GM12878 (cell line): ENCODE measurements at regions not wholly inside any gene's neighbourhood (a gene's known extent, or its start where the extent isn't known, plus 50 kb on each side); places are given as distances from the start of the nearest gene placed in this dataset.

Experiments
- ATAC-seq: fragments of 200-7000 bp; cut with Tn5 transposase; 3 replicates; pipeline ENCODE4 v1.9.1; 2020; ENCODE audit warnings: mild to moderate bottlenecking, moderate library complexity
- BruUV-seq: library from RNA; stranded (reverse); fragments of 400-500 nt; replicated peaks from 2 replicates; lab custom pipeline; 2021; lab: Mats Ljungman, UMichigan
- CTCF ChIA-PET: fragments of 300-600 bp; sonication (Branson Sonifier 250); formaldehyde crosslinking; extraction: SDS; loops from one replicate; lab custom pipeline; 2021; ENCODE audit warnings: inconsistent platforms; lab: Yijun Ruan, JAX
- POLR2A ChIA-PET: fragments of 350-600 bp; formaldehyde crosslinking; extraction: SDS; loops from one replicate; lab custom pipeline; 2021; ENCODE audit warnings: inconsistent platforms; lab: Charles Lee
- RAD21 ChIA-PET: fragments of 300-600 bp; sonication (Branson Sonifier 250); formaldehyde crosslinking; loops from one replicate; lab custom pipeline; 2023; ENCODE audit warnings: antibody characterized with exemption; ENCODE audit not compliant: unreplicated experiment; lab: Charles Lee
- SMC1A ChIA-PET: fragments of 300-600 bp; sonication (Branson Sonifier 250); formaldehyde crosslinking; loops from one replicate; lab custom pipeline; 2023; ENCODE audit not compliant: unreplicated experiment, uncharacterized antibody; lab: Charles Lee
- DNase-seq: peaks from one replicate; pipeline ENCODE4 v3.0.0-alpha.2; 2011; ENCODE audit warnings: low read depth, low spot score
- FAIRE-seq: peaks from 3 replicates; lab custom pipeline; 2011; peaks lifted over from hg19 to GRCh38; lab: Jason Lieb, UNC
- H2AFZ ChIP-seq: 2 replicates; pipeline ENCODE4 v1.6.0; 2011; ENCODE audit warnings: low read depth, low read length, control low read depth; ENCODE audit not compliant: control insufficient read depth
- H3K27ac ChIP-seq: 2 replicates; pipeline ENCODE4 v1.5.1; 2011; ENCODE audit warnings: control low read depth; ENCODE audit not compliant: control insufficient read depth, insufficient read depth
- H3K27me3 ChIP-seq, 2 experiments: replicated peaks in 1 of 2; 2 replicates each; pipeline versions ENCODE4 v1.6.0 to v1.6.1; 2011; ENCODE audit warnings: low read length in 1 of 2; ENCODE audit not compliant: control insufficient read depth in 2 of 2, insufficient read depth in 2 of 2
- H3K36me3 ChIP-seq, 2 experiments: 2 replicates each; pipeline ENCODE4 v1.5.1; 2011; ENCODE audit warnings: low read length in 1 of 2; ENCODE audit not compliant: control insufficient read depth in 2 of 2, insufficient read depth in 2 of 2
- H3K4me1 ChIP-seq: 2 replicates; pipeline ENCODE4 v1.6.1; 2011; ENCODE audit warnings: mild to moderate bottlenecking, low read length, moderate library complexity, mixed read lengths; ENCODE audit not compliant: control insufficient read depth, insufficient read depth
- H3K4me2 ChIP-seq: 2 replicates; pipeline ENCODE4 v1.6.0; 2011; ENCODE audit warnings: control low read depth; ENCODE audit not compliant: control insufficient read depth, insufficient read depth
- H3K4me3 ChIP-seq: fragments of 200-600 bp; sonication (generic); 2 replicates; pipeline ENCODE4 v1.5.1; 2016
- H3K79me2 ChIP-seq: 2 replicates; pipeline ENCODE4 v1.6.0; 2011; ENCODE audit warnings: low read length; ENCODE audit not compliant: control insufficient read depth, insufficient read depth
- H3K9ac ChIP-seq: 2 replicates; pipeline ENCODE4 v1.8.0; 2011; ENCODE audit warnings: low read length, control low read depth, mixed read lengths; ENCODE audit not compliant: control insufficient read depth, insufficient read depth
- H3K9me3 ChIP-seq: replicated peaks from 3 replicates; pipeline ENCODE4 v1.5.1; 2011; ENCODE audit warnings: mild to moderate bottlenecking, low read length; ENCODE audit not compliant: control insufficient read depth, insufficient read depth
- H4K20me1 ChIP-seq: 2 replicates; pipeline ENCODE4 v1.6.0; 2011; ENCODE audit not compliant: control insufficient read depth, insufficient read depth
- DPF2 ChIP-seq: fragments of 450-650 bp; IDR thresholded peaks from 2 replicates; pipeline ENCODE4 v1.6.1; 2017; ENCODE audit warnings: mild to moderate bottlenecking
- JUND ChIP-seq: IDR thresholded peaks from 2 replicates; pipeline ENCODE4 v1.6.1; 2012; ENCODE audit warnings: low read depth, mild to moderate bottlenecking, low read length, improper control_type of control experiment, moderate library complexity
- NFIC ChIP-seq: IDR thresholded peaks from 2 replicates; pipeline ENCODE4 v1.6.1; 2012; ENCODE audit warnings: low read depth, mild to moderate bottlenecking, inconsistent platforms, low read length, moderate library complexity
- POU2F2 ChIP-seq: IDR thresholded peaks from 3 replicates; pipeline ENCODE4 v1.6.1; 2011; ENCODE audit warnings: low read depth, mild to moderate bottlenecking, low read length, borderline replicate concordance
- RUNX3 ChIP-seq: IDR thresholded peaks from 2 replicates; pipeline ENCODE4 v1.6.1; 2012; ENCODE audit warnings: low read length, inconsistent platforms
- SMAD1 ChIP-seq: fragments of 450-650 bp; IDR thresholded peaks from 2 replicates; pipeline ENCODE4 v1.6.1; 2018; ENCODE audit warnings: mild to moderate bottlenecking, low read depth; ENCODE audit not compliant: partially characterized antibody
- WGBS: methylation state at CpG from one replicate; pipeline ENCODE4 v1.1.6; 2016; ENCODE audit warnings: low lambda C conversion rate; ENCODE audit not compliant: insufficient replicate concordance, insufficient coverage; ENCODE audit errors: missing lambda C conversion rate; 5-methylcytosine and 5-hydroxymethylcytosine counted together
- in situ Hi-C: fragments of 300-500 bp; cut with MboI; formaldehyde crosslinking; loops from 9 replicates; pipeline ENCODE4 v1.14.3; 2018; ENCODE audit warnings: mixed read lengths
- intact Hi-C: fragments of 100-400 bp; cut with micrococcal nuclease; formaldehyde crosslinking; loops from one replicate; pipeline ENCODE4 v1.14.2; 2022; ENCODE audit not compliant: unreplicated experiment
- TF ChIP-seq, protein P1 (sequence below): IDR thresholded peaks from 2 replicates; pipeline ENCODE4 v1.6.1; 2012; ENCODE audit warnings: low read depth, low read length, improper control_type of control experiment

DNA sequence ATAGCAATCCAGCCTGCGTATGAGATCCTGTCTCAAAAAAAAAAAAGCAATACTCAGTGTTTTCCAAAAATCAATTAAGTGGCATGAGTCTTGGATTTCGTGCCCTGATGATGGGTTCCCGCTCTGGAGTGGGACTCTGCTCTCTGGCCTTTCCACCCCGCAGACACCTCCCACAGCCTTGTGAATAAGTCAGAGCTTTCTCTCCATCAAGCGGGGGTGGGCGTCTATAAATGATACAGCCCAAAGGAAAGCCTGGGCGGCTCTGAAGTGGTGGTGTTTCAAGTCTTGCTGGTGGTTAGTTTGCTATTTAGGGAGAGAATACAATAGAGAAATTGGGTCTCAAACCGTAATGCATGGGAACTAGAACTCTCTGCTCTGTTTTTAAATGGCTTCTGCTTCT, 52.5 kb upstream of the TAGAP start:
- no peak overlapping the region for H3K9ac ChIP-seq
- DNase-seq (no peak), FAIRE-seq (no peak), ATAC-seq (no peak)
- no peaks in the 10 kb centered on the region for H3K79me2 ChIP-seq
- no peak overlapping the region for H3K27ac ChIP-seq
- TF ChIP-seq RUNX3 = 0 out of 2 replicates have a peak, but pooled peaks have one; percentile 5
- TF ChIP-seq JUND = no peak
- TF ChIP-seq DPF2 = no peak
- TF ChIP-seq NFIC = no peak
- TF ChIP-seq POU2F2 = no peak
- TF ChIP-seq, protein P1, sequence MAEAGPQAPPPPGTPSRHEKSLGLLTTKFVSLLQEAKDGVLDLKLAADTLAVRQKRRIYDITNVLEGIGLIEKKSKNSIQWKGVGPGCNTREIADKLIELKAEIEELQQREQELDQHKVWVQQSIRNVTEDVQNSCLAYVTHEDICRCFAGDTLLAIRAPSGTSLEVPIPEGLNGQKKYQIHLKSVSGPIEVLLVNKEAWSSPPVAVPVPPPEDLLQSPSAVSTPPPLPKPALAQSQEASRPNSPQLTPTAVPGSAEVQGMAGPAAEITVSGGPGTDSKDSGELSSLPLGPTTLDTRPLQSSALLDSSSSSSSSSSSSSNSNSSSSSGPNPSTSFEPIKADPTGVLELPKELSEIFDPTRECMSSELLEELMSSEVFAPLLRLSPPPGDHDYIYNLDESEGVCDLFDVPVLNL = no peak
- TF ChIP-seq SMAD1 = no peak
- H4K20me1 ChIP-seq = no peaks in the 10 kb centered on the region
- H2AFZ ChIP-seq = no peak overlapping the region
- 0 out of 4 replicates have a peak, but pooled peaks cover 0 to 4% of the 10 kb centered on the region in 2 experiments for H3K27me3 ChIP-seq
- WGBS = 97% methylated on average over 8 of the region's 8 CpGs
- peaks cover 16% of the 10 kb centered on the region for H3K4me1 ChIP-seq
- ChIA-PET SMC1A (interaction anchor here (1.6 to 6.5 kb wide), 7 partner anchors 8 to 88 kb away, joined by 4 to 60 read pairs (median 22); partner anchors contain the start of gene TAGAP), RAD21 (interaction anchor here (1.3 to 10.1 kb wide), 6 partner anchors 9 to 88 kb away, joined by 3 to 87 read pairs (median 4); partner anchors contain the start of gene TAGAP), CTCF (interaction anchor here (0.9 to 5.2 kb wide), 5 partner anchors 9 to 89 kb away, joined by 3 to 39 read pairs (median 5); partner anchors contain the start of gene TAGAP), POLR2A (interaction anchor here (2.7 kb wide), 1 partner anchor 53 kb away, joined by 17 read pairs; the partner anchor contains the start of gene TAGAP)
- H3K4me2 ChIP-seq = no peak overlapping the region
- H3K36me3 ChIP-seq = no peaks in the 10 kb centered on the region
- BruUV-seq = no TSS peak
- in situ Hi-C loops = no loop called here
- H3K9me3 ChIP-seq = no peaks in the 10 kb centered on the region
- intact Hi-C loops = no loop called here
- H3K4me3 ChIP-seq = no peak overlapping the region
